ENCODE measurements at regions not wholly inside any gene's neighbourhood (a gene's known extent, or its start where the extent isn't known, plus 50 kb on each side); places are given as distances from the start of the nearest gene placed in this dataset.

DNA sequence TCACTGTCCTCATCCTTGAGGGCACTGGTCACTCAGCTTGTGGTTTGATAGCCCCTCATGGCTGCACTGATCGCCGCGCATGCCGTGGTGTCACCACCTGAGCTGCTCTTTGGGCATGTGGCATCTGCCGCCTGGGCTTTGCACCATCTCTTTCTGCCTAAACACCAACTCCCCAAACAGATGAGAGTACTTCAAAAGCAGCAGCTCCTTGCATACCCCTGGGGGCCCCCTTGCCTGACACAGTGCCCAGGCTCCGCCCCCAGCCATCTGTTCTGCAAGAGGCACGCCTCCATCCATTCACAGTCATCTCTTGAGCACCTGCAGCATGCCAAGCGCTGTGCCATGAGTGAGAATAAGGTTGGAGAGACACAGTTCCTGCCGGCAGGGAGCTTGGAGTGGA, 104.5 kb upstream of the B3GAT1 start:
- H3K4me1 ChIP-seq (ENCODE audit: control insufficient read depth, insufficient read depth, low read length) = no peaks in the 10 kb centered on the region
- H3K36me3 ChIP-seq (ENCODE audit: control insufficient read depth in 2 of 2, insufficient read depth in 1 of 2, low read length in 2 of 2) = no peaks in the 10 kb centered on the region
- ChIA-PET POLR2A (no interaction called here), CTCF (no interaction called here)
- H3K4me3 ChIP-seq (ENCODE audit: low read depth, low read length) = no peak overlapping the region
- TF ChIP-seq GLIS2 (tag by site-specific recombination; IDR thresholded peaks at IDR 0.05) (peak; percentile 29; the same call in 1 of the 2 replicates), ZFP69B (tag by site-specific recombination; IDR thresholded peaks at IDR 0.05) (no peak)
- H3K27ac ChIP-seq (ENCODE audit: extremely low read depth, low read depth, low read length) = no peak overlapping the region
- H3K9me3 ChIP-seq (ENCODE audit: control insufficient read depth, insufficient read depth, low read depth, low read length) = no peaks in the 10 kb centered on the region

DNA sequence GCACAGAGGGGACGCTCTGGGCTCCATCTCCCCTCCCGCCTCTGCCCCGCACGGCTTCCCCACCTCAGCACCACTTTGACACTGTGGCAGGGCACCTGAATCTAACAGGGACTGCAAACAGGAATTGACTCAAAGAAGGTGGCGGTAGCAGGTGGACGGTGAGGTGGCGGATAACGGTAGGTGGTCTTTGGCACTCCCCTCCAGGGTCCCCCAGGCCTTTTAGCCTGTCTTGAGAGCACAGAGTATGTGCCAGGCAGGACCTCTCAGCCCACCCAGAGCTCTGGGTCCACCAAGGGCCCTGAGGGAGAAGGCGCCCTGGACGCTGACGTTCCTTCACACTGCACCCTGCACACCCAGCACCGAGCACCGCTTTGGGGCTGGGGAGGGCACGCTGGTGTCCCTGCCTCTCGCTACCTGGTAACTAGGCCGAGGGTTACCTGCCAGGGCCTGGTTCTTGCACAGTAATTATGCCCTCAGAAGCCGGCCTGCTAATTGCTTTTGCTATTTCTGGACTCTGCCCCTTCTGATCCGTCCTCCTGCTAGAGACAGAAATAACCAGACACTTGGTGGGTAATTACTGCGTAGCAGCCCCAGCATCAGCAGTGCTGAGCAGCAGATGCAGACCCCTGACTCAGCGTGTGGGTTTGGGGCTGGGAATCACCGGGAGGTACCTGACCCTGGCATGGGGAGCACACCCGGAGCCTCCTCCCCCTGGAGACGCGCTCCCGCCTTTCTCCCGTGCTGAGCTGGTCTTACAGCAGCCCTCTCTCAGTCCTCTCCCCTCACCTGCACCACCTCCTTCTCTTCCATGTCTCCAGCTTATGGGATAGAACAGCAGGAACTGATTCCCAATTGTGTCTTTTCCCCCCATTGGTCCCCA, 103.3 kb upstream of the B3GAT1 start:
- H3K27ac ChIP-seq (ENCODE audit: extremely low read depth, low read depth, low read length) = no peak overlapping the region
- CTCF ChIA-PET = no interaction called here
- no peaks in the 10 kb centered on the region for H3K36me3 ChIP-seq (ENCODE audit: control insufficient read depth in 2 of 2, insufficient read depth in 1 of 2, low read length in 2 of 2)
- no peak overlapping the region for H3K4me3 ChIP-seq (ENCODE audit: low read depth, low read length)
- no peaks in the 10 kb centered on the region for H3K4me1 ChIP-seq (ENCODE audit: control insufficient read depth, insufficient read depth, low read length)
- POLR2A ChIA-PET = no interaction called here
- TF ChIP-seq, protein P1, sequence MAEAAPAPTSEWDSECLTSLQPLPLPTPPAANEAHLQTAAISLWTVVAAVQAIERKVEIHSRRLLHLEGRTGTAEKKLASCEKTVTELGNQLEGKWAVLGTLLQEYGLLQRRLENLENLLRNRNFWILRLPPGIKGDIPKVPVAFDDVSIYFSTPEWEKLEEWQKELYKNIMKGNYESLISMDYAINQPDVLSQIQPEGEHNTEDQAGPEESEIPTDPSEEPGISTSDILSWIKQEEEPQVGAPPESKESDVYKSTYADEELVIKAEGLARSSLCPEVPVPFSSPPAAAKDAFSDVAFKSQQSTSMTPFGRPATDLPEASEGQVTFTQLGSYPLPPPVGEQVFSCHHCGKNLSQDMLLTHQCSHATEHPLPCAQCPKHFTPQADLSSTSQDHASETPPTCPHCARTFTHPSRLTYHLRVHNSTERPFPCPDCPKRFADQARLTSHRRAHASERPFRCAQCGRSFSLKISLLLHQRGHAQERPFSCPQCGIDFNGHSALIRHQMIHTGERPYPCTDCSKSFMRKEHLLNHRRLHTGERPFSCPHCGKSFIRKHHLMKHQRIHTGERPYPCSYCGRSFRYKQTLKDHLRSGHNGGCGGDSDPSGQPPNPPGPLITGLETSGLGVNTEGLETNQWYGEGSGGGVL (tag by site-specific recombination; IDR thresholded peaks at IDR 0.05) = no peak
- TF ChIP-seq YY1 (tag by site-specific recombination; IDR thresholded peaks at IDR 0.05) = no peak
- 0 out of 2 replicates have a peak, but pooled peaks have one; percentile 18 for TF ChIP-seq ZNF341 (tag by site-specific recombination; IDR thresholded peaks at IDR 0.05; ENCODE audit: low read depth)
- TF ChIP-seq ZNF48 (tag by site-specific recombination; IDR thresholded peaks at IDR 0.05) = no peak
- TF ChIP-seq, protein P2, sequence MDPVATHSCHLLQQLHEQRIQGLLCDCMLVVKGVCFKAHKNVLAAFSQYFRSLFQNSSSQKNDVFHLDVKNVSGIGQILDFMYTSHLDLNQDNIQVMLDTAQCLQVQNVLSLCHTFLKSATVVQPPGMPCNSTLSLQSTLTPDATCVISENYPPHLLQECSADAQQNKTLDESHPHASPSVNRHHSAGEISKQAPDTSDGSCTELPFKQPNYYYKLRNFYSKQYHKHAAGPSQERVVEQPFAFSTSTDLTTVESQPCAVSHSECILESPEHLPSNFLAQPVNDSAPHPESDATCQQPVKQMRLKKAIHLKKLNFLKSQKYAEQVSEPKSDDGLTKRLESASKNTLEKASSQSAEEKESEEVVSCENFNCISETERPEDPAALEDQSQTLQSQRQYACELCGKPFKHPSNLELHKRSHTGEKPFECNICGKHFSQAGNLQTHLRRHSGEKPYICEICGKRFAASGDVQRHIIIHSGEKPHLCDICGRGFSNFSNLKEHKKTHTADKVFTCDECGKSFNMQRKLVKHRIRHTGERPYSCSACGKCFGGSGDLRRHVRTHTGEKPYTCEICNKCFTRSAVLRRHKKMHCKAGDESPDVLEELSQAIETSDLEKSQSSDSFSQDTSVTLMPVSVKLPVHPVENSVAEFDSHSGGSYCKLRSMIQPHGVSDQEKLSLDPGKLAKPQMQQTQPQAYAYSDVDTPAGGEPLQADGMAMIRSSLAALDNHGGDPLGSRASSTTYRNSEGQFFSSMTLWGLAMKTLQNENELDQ (tag by site-specific recombination; IDR thresholded peaks at IDR 0.05; ENCODE audit: low read depth) = no peak
- TF ChIP-seq ZNF585B (tag by site-specific recombination; IDR thresholded peaks at IDR 0.05) = no peak
- H3K9me3 ChIP-seq (ENCODE audit: control insufficient read depth, insufficient read depth, low read depth, low read length) = no peaks in the 10 kb centered on the region

DNA sequence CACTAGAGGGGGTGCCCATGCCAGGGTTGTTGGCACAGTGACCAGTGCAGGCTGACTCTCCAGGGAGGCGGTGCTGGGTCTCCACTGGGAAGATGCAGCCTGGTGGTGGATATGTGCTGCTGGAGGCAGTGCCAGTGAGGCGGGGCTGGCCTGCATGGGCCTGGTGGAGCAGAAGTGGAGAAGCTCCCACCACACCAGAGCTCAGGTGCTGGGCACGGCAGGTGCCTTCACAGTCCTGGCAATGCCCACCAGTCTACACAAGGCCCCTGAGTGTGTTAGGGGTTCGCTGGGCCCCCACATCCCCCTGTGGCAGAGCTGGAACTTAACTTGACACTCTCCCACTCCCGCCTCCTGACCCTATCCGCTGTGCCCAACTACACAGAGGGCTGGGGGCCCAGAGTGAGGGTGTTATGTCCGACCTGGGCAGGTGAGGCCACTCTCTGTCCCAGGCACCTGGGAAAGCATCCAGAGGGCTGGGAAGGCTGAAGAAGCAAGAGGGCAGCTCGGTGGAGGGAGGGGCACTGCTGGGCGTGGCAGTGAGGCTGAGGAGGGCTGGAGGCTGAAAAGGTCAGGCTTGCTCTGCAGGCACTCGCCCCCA, 102.4 kb upstream of the B3GAT1 start:
- H3K9me3 ChIP-seq (ENCODE audit: control insufficient read depth, insufficient read depth, low read depth, low read length) = no peaks in the 10 kb centered on the region
- ChIA-PET CTCF (no interaction called here), POLR2A (no interaction called here)
- H3K27ac ChIP-seq (ENCODE audit: extremely low read depth, low read depth, low read length) = no peak overlapping the region
- H3K36me3 ChIP-seq (ENCODE audit: control insufficient read depth in 2 of 2, insufficient read depth in 1 of 2, low read length in 2 of 2) = no peaks in the 10 kb centered on the region
- H3K4me3 ChIP-seq (ENCODE audit: low read depth, low read length) = no peak overlapping the region
- no peaks in the 10 kb centered on the region for H3K4me1 ChIP-seq (ENCODE audit: control insufficient read depth, insufficient read depth, low read length)
- TF ChIP-seq, protein P3, sequence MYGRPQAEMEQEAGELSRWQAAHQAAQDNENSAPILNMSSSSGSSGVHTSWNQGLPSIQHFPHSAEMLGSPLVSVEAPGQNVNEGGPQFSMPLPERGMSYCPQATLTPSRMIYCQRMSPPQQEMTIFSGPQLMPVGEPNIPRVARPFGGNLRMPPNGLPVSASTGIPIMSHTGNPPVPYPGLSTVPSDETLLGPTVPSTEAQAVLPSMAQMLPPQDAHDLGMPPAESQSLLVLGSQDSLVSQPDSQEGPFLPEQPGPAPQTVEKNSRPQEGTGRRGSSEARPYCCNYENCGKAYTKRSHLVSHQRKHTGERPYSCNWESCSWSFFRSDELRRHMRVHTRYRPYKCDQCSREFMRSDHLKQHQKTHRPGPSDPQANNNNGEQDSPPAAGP (tag by site-specific recombination; IDR thresholded peaks at IDR 0.05) = no peak
- TF ChIP-seq, protein P4, sequence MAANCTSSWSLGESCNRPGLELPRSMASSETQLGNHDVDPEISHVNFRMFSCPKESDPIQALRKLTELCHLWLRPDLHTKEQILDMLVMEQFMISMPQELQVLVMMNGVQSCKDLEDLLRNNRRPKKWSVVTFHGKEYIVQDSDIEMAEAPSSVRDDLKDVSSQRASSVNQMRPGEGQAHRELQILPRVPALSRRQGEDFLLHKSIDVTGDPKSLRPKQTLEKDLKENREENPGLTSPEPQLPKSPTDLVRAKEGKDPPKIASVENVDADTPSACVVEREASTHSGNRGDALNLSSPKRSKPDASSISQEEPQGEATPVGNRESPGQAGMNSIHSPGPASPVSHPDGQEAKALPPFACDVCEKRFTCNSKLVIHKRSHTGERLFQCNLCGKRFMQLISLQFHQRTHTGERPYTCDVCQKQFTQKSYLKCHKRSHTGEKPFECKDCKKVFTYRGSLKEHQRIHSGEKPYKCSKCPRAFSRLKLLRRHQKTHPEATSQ (tag by site-specific recombination; IDR thresholded peaks at IDR 0.05) = no peak
- TF ChIP-seq, protein P5, sequence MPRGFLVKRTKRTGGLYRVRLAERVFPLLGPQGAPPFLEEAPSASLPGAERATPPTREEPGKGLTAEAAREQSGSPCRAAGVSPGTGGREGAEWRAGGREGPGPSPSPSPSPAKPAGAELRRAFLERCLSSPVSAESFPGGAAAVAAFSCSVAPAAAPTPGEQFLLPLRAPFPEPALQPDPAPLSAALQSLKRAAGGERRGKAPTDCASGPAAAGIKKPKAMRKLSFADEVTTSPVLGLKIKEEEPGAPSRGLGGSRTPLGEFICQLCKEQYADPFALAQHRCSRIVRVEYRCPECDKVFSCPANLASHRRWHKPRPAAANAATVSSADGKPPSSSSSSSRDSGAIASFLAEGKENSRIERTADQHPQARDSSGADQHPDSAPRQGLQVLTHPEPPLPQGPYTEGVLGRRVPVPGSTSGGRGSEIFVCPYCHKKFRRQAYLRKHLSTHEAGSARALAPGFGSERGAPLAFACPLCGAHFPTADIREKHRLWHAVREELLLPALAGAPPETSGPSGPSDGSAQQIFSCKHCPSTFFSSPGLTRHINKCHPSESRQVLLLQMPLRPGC (tag by site-specific recombination; IDR thresholded peaks at IDR 0.05) = no peak
- TF ChIP-seq ZNF202 (tag by site-specific recombination; IDR thresholded peaks at IDR 0.05; ENCODE audit: borderline replicate concordance) (no peak), ZNF433 (tag by site-specific recombination; IDR thresholded peaks at IDR 0.05; ENCODE audit: low read depth) (no peak), ZSCAN16 (tag by site-specific recombination; IDR thresholded peaks at IDR 0.05) (no peak)
- TF ChIP-seq, protein P6, sequence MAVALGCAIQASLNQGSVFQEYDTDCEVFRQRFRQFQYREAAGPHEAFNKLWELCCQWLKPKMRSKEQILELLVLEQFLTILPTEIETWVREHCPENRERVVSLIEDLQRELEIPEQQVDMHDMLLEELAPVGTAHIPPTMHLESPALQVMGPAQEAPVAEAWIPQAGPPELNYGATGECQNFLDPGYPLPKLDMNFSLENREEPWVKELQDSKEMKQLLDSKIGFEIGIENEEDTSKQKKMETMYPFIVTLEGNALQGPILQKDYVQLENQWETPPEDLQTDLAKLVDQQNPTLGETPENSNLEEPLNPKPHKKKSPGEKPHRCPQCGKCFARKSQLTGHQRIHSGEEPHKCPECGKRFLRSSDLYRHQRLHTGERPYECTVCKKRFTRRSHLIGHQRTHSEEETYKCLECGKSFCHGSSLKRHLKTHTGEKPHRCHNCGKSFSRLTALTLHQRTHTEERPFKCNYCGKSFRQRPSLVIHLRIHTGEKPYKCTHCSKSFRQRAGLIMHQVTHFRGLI (tag by site-specific recombination; IDR thresholded peaks at IDR 0.05) = no peak
- TF ChIP-seq, protein P7, sequence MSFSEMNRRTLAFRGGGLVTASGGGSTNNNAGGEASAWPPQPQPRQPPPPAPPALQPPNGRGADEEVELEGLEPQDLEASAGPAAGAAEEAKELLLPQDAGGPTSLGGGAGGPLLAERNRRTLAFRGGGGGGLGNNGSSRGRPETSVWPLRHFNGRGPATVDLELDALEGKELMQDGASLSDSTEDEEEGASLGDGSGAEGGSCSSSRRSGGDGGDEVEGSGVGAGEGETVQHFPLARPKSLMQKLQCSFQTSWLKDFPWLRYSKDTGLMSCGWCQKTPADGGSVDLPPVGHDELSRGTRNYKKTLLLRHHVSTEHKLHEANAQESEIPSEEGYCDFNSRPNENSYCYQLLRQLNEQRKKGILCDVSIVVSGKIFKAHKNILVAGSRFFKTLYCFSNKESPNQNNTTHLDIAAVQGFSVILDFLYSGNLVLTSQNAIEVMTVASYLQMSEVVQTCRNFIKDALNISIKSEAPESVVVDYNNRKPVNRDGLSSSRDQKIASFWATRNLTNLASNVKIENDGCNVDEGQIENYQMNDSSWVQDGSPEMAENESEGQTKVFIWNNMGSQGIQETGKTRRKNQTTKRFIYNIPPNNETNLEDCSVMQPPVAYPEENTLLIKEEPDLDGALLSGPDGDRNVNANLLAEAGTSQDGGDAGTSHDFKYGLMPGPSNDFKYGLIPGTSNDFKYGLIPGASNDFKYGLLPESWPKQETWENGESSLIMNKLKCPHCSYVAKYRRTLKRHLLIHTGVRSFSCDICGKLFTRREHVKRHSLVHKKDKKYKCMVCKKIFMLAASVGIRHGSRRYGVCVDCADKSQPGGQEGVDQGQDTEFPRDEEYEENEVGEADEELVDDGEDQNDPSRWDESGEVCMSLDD (tag by site-specific recombination; IDR thresholded peaks at IDR 0.05) = no peak

Measured in HEK293 (cell line).